Fibroblast of lung (primary cell): ENCODE measurements at regions not wholly inside any gene's neighbourhood (a gene's known extent, or its start where the extent isn't known, plus 50 kb on each side); places are given as distances from the start of the nearest gene placed in this dataset.

Experiments
- CTCF ChIP-seq, 2 donors: IDR thresholded peaks in 1 of 2; conservative IDR thresholded peaks in 1 of 2; 1 replicate in 1 of 2; 2 replicates in 1 of 2; pipeline ENCODE4 v1.5.1; 2011 to 2012; ENCODE audit warnings: low read length in 2 of 2, control low read depth in 1 of 2, inconsistent platforms in 1 of 2, low read depth in 1 of 2, mild to moderate bottlenecking in 1 of 2
- EZH2 ChIP-seq: IDR thresholded peaks from 2 replicates; pipeline ENCODE4 v1.5.1; 2012; ENCODE audit warnings: low read length, control low read depth, mild to moderate bottlenecking; ENCODE audit errors: missing control alignments

GRCh38 chr3:22960105-22960984 is 242.8 kb upstream of the UBE2E2 start:
- TF ChIP-seq EZH2 (no peak), CTCF (conservative IDR thresholded peaks at IDR 0.05 in 1 of 2, IDR thresholded peaks at IDR 0.05 in 1 of 2; ENCODE audit: low read depth in 1 of 2, low read length in 2 of 2) (peak; percentile 85 to 88)
